ENCODE measurements at regions not wholly inside any gene's neighbourhood (a gene's known extent, or its start where the extent isn't known, plus 50 kb on each side); places are given as distances from the start of the nearest gene placed in this dataset.

DNA sequence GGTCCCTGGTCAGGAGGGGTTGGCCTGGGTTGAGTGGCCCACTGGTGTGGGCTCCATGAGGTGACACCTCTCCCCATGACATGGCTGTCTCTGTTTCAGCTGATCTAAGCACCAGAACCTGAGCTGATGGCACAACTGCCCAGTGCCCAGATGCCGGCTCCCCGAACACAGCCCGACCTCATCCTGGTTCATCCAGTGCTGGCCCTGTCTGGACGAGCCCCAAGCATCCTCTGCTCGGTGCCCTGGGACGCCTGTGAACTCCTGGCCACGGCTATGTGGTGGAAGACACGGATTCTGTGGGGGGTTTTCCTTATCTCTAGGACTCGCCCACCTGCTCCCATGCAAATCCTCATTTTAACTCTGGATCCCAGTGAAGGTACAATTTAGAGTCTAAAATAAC lies 389.2 kb downstream of the SHANK2 start:
- Histone ChIP-seq H3K4ac (ENCODE audit: low read depth, low read length) (no peak overlapping the region), H3K18ac (ENCODE audit: insufficient read length, low read depth, low read length) (no peak overlapping the region), H2BK12ac (ENCODE audit: insufficient read length, low read depth, low read length) (no peak overlapping the region), H3K23me2 (ENCODE audit: insufficient read length, low read depth, low read length, poor library complexity, severe bottlenecking) (no peaks in the 10 kb centered on the region), H2AK5ac (ENCODE audit: insufficient read length, low read length) (no peak overlapping the region), H3T11ph (ENCODE audit: low read length) (no peak overlapping the region), H4K5ac (ENCODE audit: insufficient read length, low read depth, low read length) (no peak overlapping the region), H3K79me2 (ENCODE audit: insufficient read depth, low read length) (no peaks in the 10 kb centered on the region), H3K27me3 (ENCODE audit: insufficient read depth, low read length) (no peaks in the 10 kb centered on the region), H2BK15ac (ENCODE audit: low read depth, low read length) (no peak overlapping the region), H4K20me1 (ENCODE audit: control insufficient read depth, insufficient read depth, insufficient read length) (no peaks in the 10 kb centered on the region), H3K27ac (ENCODE audit: insufficient read length, low read depth, low read length) (no peak overlapping the region), H3K9ac (ENCODE audit: extremely low read depth, insufficient read length, low read length) (no peak overlapping the region), H3K9me3 (ENCODE audit: control insufficient read depth, low read depth, low read length) (no peaks in the 10 kb centered on the region), H2AFZ (ENCODE audit: low read length) (no peak overlapping the region), H3K56ac (ENCODE audit: insufficient read length, low read depth, low read length) (no peak overlapping the region), H3K4me1 (ENCODE audit: insufficient read depth, low read length) (no peaks in the 10 kb centered on the region), H2BK5ac (ENCODE audit: insufficient read length, low read length) (no peak overlapping the region), H3K79me1 (ENCODE audit: insufficient read depth, low read depth, low read length, poor library complexity, severe bottlenecking) (no peaks in the 10 kb centered on the region), H2BK20ac (ENCODE audit: low read depth, low read length, poor library complexity, severe bottlenecking) (no peak overlapping the region), H3K23ac (ENCODE audit: insufficient read length, low read depth, low read length) (no peak overlapping the region), H2BK120ac (ENCODE audit: low read depth, low read length, poor library complexity, severe bottlenecking) (no peak overlapping the region), H4K8ac (replicated peaks; ENCODE audit: insufficient read length, low read depth, low read length) (no peak overlapping the region), H4K91ac (ENCODE audit: insufficient read length, low read depth, low read length) (no peak overlapping the region), H3K14ac (ENCODE audit: insufficient read depth, low read length) (no peak overlapping the region; the same call in 1 of the 2 replicates), H3K4me2 (ENCODE audit: insufficient read depth, insufficient read length, low read length) (no peak overlapping the region)
- H3K27ac Mint-ChIP-seq = no peak overlapping the region; a peak in 1 of 7 replicates
- no CpG with 5 or more reads among the region's 9 CpGs for WGBS (ENCODE audit: extremely low coverage, insufficient read length, low lambda C conversion rate)
- DNase-seq = no peak
- no peaks in the 10 kb centered on the region for H3K27me3 Mint-ChIP-seq (ENCODE audit: low read depth)
- H3K4me3 Mint-ChIP-seq = no peak overlapping the region
- TF ChIP-seq, protein P1, sequence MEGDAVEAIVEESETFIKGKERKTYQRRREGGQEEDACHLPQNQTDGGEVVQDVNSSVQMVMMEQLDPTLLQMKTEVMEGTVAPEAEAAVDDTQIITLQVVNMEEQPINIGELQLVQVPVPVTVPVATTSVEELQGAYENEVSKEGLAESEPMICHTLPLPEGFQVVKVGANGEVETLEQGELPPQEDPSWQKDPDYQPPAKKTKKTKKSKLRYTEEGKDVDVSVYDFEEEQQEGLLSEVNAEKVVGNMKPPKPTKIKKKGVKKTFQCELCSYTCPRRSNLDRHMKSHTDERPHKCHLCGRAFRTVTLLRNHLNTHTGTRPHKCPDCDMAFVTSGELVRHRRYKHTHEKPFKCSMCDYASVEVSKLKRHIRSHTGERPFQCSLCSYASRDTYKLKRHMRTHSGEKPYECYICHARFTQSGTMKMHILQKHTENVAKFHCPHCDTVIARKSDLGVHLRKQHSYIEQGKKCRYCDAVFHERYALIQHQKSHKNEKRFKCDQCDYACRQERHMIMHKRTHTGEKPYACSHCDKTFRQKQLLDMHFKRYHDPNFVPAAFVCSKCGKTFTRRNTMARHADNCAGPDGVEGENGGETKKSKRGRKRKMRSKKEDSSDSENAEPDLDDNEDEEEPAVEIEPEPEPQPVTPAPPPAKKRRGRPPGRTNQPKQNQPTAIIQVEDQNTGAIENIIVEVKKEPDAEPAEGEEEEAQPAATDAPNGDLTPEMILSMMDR (conservative IDR thresholded peaks at IDR 0.05) = no peak
- H3K36me3 Mint-ChIP-seq (ENCODE audit: insufficient read depth in 1 of 3, low read depth in 3 of 3) = no peaks in the 10 kb centered on the region; a peak in 2 of 7 replicates
- peaks cover 9 to 32% of the 10 kb centered on the region in 2 experiments for H3K4me1 Mint-ChIP-seq
- no peaks in the 10 kb centered on the region; a peak in 1 of 5 replicates for H3K9me3 Mint-ChIP-seq
